Brain microvascular endothelial cell (primary cell): ENCODE measurements at regions not wholly inside any gene's neighbourhood (a gene's known extent, or its start where the extent isn't known, plus 50 kb on each side); places are given as distances from the start of the nearest gene placed in this dataset.

Experiments
- DNase-seq: peaks from one replicate; pipeline ENCODE4 v3.0.0-alpha.2; 2020
- H3K27ac ChIP-seq: fragments of 250-450 bp; sonication (Bioruptor Pico); 2 replicates; pipeline ENCODE4 v1.5.1; 2020; ENCODE audit warnings: mild to moderate bottlenecking, moderate library complexity
- H3K27me3 ChIP-seq: fragments of 250-450 bp; sonication (Bioruptor Pico); replicated peaks from 2 replicates; pipeline ENCODE4 v1.5.1; 2020; ENCODE audit warnings: mild to moderate bottlenecking
- H3K36me3 ChIP-seq: fragments of 250-450 bp; sonication (Bioruptor Pico); replicated peaks from 2 replicates; pipeline ENCODE4 v1.5.1; 2020; ENCODE audit warnings: mild to moderate bottlenecking
- H3K4me3 ChIP-seq: 2 replicates; pipeline ENCODE4 v1.5.1; 2011; ENCODE audit warnings: low read depth, mild to moderate bottlenecking, control low read depth, low read length, moderate library complexity
- in situ Hi-C: cut with HindIII; loops from 2 replicates; pipeline ENCODE4 v1.10.0; 2017; ENCODE audit warnings: low sequenced_read_pairs, low pct_ligation_motif_present
- TF ChIP-seq, protein P1 (sequence below): IDR thresholded peaks from 2 replicates; pipeline ENCODE4 v1.5.1; 2011; ENCODE audit warnings: low read depth, mild to moderate bottlenecking, moderate library complexity, low read length, control low read depth, inconsistent platforms; ENCODE audit errors: missing control alignments

DNA sequence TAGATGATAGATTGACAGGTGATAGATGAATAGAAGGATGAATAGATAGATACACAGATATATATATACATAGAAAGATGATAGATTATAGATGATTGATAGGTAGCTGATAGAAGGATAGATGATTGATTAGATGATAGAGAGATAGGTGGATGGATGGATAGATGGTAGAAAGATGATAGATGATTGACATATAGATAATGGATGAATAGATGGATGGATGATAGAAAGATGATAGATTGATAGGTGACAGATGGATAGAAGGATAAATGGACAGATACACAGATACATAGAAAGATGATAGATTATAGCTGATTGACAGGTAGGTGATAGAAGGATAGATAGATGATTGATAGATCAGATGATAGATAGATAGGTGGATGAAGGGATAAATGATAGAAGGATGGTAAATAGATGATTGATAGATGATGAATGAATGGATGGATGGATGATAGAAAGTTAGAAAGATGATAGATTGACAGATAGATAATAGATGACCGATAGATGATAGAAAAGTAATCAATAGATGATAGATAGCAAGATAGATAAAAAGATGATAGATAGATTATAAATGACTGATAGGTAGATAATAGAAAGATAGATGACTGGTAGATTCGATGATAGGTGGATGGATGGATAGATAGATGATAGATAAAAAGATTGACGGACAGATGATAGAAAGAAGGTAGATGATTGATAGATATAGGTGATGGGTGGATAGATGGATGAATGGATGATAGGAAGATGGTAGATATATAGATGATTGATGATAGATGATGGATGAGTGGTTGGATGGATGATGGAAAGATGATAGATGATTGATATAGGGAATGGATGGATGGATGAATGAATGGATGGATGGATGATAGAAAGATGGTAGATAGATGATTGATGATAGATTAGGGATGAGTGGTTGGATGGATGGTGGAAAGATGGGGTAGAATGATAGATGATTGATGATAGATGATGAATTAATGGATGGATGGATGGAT is 80.4 kb downstream of the MICALL2 start:
- Histone ChIP-seq H3K36me3 (no peaks in the 10 kb centered on the region), H3K27ac (no peak overlapping the region), H3K27me3 (peaks cover 2% of the 10 kb centered on the region), H3K4me3 (no peak overlapping the region)
- TF ChIP-seq, protein P1, sequence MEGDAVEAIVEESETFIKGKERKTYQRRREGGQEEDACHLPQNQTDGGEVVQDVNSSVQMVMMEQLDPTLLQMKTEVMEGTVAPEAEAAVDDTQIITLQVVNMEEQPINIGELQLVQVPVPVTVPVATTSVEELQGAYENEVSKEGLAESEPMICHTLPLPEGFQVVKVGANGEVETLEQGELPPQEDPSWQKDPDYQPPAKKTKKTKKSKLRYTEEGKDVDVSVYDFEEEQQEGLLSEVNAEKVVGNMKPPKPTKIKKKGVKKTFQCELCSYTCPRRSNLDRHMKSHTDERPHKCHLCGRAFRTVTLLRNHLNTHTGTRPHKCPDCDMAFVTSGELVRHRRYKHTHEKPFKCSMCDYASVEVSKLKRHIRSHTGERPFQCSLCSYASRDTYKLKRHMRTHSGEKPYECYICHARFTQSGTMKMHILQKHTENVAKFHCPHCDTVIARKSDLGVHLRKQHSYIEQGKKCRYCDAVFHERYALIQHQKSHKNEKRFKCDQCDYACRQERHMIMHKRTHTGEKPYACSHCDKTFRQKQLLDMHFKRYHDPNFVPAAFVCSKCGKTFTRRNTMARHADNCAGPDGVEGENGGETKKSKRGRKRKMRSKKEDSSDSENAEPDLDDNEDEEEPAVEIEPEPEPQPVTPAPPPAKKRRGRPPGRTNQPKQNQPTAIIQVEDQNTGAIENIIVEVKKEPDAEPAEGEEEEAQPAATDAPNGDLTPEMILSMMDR: no peak
- in situ Hi-C loops: no loop called here
- DNase-seq: no peak

DNA sequence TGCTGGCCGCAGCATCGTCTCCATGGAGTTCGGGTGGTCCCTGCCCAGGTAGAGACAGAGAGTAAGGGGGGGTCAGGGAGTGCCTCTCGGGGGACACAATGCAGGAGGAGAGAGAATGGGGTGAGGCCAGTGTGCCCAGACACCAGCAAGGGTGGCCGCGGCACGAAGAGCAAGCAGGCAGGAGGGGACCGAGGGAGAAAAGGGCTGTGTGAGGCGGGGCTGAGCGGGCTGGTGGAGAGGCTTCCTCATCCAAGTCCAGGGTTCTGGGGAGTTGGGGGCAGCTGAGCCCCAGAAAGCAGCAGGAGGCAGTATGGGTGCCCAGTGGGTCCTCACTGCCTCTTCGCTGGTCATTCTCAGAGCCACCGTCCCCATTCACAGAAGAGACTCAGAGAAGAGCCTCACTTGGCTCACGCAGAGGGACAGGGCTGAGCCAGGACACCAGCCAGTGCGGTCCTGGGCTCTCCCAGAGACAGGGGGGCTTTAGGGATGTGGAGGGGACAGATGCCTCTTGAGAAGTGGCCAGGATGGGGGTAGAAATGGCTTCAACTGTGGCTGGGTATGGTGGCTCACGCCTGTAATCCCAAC is 78.9 kb downstream of the MICALL2 start:
- TF ChIP-seq, protein P1: no peak
- H3K4me3 ChIP-seq: no peak overlapping the region
- H3K27me3 ChIP-seq: peaks cover 8% of the 10 kb centered on the region
- no peaks in the 10 kb centered on the region for H3K36me3 ChIP-seq
- in situ Hi-C loops: no loop called here
- DNase-seq: no peak
- H3K27ac ChIP-seq: no peak overlapping the region

DNA sequence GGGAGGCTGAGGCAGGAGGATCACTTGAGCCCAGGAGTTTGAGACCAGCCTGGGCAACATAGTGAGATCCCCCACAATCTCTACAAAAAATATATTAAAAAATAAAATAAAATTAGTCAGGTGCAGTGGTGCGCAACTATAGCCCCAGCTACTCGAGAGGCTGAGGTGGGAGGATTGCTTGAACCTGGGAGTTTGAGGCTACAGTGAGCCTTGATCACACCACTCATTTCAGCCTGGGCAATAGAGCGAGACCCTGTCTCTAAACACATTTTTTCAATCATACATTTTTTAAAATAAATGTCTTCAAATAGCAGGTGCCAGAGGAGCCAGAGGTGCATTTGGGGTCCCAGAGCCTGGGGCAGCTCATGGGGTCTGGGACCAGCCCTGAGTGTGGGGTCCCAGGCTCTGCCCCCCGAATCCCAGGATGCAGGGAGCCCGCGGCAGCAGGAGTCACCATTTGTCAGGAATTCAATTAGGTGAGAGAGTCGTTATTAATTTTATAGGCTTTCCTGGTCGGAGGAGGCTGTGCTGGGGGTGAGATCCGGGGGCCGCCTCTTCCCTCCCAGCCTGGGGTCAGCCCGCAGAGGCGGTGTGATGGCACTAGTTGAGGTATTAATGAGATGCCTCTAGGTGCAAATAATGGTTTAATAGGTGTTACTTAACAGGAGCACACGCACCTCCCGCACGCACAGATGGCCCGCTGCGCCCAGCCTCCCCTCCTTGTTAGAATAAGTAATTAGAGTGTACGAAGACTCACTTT is 78.3 kb downstream of the MICALL2 start:
- H3K27me3 ChIP-seq: peaks cover 8% of the 10 kb centered on the region
- no peaks in the 10 kb centered on the region for H3K36me3 ChIP-seq
- H3K27ac ChIP-seq: no peak overlapping the region
- in situ Hi-C loops: no loop called here
- TF ChIP-seq, protein P1: no peak
- H3K4me3 ChIP-seq: no peak overlapping the region
- DNase-seq: no peak

DNA sequence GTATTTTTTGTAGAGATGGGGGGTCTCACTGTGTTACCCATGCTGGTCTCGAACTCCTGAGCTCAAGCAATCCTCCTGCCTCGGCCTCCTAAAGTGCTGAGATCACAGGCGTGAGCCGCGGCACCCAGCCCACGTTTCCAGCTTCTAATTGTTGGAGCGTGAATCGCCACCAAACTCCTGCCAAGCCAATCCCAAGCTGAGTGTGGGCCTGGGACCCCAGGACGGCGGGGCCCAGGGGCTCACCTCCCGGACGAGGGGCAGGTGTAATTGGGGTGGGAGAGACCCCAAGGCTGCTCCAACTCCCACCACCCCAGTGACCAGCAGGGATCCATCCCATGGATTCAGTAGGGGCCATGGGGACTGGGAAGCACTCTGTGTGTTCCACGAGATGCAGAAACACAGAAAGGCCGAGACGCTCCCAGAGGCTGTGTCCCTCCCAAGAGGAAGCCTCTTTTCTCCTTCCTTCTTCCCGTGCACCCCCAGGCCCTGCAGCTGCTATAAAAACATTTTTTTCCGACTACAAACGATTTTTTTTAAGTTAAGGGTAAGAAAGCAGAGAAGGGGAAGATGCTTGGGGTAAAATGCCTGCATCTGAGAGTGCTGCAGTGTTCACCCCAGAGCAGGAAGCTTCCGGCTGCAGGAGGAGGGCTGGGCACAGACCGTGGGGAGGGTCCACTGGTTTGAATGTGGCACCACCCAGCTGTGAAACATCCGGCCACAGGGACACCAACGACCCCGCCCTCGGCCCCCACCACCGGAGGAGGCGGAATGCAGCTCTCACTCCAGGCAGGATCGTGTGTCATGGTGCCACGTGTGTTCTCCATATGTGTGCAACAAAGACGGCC is 76.5 kb downstream of the MICALL2 start:
- TF ChIP-seq, protein P1: no peak
- H3K27ac ChIP-seq: no peak overlapping the region
- in situ Hi-C loops: no loop called here
- DNase-seq: no peak
- no peak overlapping the region for H3K4me3 ChIP-seq
- H3K27me3 ChIP-seq: peaks cover 10% of the 10 kb centered on the region
- no peaks in the 10 kb centered on the region for H3K36me3 ChIP-seq

DNA sequence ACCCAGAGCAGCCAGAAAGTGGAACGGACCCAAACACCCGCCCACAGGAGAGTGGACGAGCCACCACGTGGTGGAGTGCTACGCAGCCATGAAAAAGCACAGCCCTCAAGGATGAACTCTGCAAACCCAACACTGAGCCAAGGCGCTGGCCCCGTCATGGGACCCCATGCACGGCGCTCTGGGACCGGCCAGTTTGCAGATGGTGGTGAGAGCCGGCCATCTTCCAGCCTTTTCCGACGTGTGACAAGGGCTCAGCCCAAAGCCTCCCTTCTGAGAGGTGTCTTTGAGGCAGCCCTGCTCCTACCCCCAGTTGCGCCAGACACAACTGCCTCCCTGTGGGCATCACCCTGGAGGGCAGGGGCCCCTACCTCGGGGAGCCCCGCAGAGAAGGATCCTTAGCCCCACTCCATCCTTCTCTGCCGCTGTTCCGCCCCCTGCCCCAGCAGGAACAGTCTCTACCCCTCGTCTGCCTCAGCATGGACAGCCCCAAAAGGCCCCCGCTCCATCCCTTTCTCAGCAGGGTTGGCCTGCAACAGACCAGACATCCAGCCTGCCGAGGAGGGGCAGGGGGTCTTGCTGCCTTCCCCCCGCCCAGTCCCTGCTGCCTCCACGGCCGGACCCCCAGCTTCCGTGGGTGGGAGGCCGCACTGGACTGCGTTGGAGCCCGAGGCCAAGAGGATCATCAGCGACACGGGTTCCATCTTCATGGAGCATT is 75.7 kb downstream of the MICALL2 start:
- H3K36me3 ChIP-seq: no peaks in the 10 kb centered on the region
- DNase-seq: no peak
- peaks cover 12% of the 10 kb centered on the region for H3K27me3 ChIP-seq
- no peak overlapping the region for H3K27ac ChIP-seq
- in situ Hi-C loops: no loop called here
- TF ChIP-seq, protein P1: no peak
- no peak overlapping the region for H3K4me3 ChIP-seq
